HL-60 (cell line): ENCODE measurements at regions not wholly inside any gene's neighbourhood (a gene's known extent, or its start where the extent isn't known, plus 50 kb on each side); places are given as distances from the start of the nearest gene placed in this dataset.
"Not testable (repeated sequence)": the region's sequence is repeated elsewhere in the genome, so short reads cannot be mapped to it uniquely, and the experiment has no call there.

Experiments used
- DNase-seq, 2 experiments: peaks; one replicate each; pipeline ENCODE4 v3.0.0-alpha.2; 2010 to 2020; ENCODE audit warnings: low read depth in 1 of 2, low spot score in 1 of 2
- H3K27ac ChIP-seq: fragments of 250-450 bp; sonication (Bioruptor Pico); replicated peaks from 2 replicates; pipeline ENCODE4 v1.5.1; 2020; ENCODE audit warnings: mild to moderate bottlenecking, moderate library complexity
- H3K27me3 ChIP-seq: fragments of 250-450 bp; sonication (Bioruptor Pico); 2 replicates; pipeline ENCODE4 v1.5.1; 2021; ENCODE audit warnings: mild to moderate bottlenecking, moderate library complexity; ENCODE audit not compliant: insufficient read depth, poor library complexity, severe bottlenecking
- H3K4me3 ChIP-seq: replicated peaks from 2 replicates; pipeline ENCODE4 v1.5.1; 2011; ENCODE audit warnings: mild to moderate bottlenecking, control low read depth, low read length; ENCODE audit not compliant: insufficient read depth

DNA sequence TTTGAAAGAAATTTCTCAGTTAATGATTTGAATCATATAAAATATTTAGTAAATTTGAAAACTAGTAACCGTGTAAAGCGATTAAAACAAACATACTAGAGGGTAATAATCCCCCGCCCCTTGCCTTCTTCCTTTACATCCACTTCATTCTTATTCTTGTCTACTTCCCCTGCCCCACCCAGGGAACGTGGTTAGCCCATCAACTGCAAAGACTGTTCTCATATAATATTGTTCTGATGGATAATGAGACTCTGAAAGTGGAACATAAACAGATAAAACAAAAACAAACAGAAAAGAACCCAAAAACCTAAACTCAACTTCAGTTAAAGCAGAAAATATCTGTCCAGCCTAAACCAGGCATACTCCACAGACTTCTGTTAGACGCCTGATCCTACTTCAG is 108.1 kb upstream of the GTF2H2C_2 start:
- peak in 1 of 2 experiments; percentile 1 for DNase-seq
- not testable (repeated sequence) for H3K27me3 ChIP-seq, H3K4me3 ChIP-seq, H3K27ac ChIP-seq
